GM21723 (cell line): ENCODE measurements at regions not wholly inside any gene's neighbourhood (a gene's known extent, or its start where the extent isn't known, plus 50 kb on each side); places are given as distances from the start of the nearest gene placed in this dataset.
"Not testable (repeated sequence)": the region's sequence is repeated elsewhere in the genome, so short reads cannot be mapped to it uniquely, and the experiment has no call there.

ENCODE experiments used
- ATAC-seq: cut with Tn5 transposase; IDR thresholded peaks from one replicate; pipeline ENCODE4 v1.9.1; 2021; ENCODE audit warnings: mild to moderate bottlenecking, moderate library complexity; ENCODE audit not compliant: unreplicated experiment

DNA sequence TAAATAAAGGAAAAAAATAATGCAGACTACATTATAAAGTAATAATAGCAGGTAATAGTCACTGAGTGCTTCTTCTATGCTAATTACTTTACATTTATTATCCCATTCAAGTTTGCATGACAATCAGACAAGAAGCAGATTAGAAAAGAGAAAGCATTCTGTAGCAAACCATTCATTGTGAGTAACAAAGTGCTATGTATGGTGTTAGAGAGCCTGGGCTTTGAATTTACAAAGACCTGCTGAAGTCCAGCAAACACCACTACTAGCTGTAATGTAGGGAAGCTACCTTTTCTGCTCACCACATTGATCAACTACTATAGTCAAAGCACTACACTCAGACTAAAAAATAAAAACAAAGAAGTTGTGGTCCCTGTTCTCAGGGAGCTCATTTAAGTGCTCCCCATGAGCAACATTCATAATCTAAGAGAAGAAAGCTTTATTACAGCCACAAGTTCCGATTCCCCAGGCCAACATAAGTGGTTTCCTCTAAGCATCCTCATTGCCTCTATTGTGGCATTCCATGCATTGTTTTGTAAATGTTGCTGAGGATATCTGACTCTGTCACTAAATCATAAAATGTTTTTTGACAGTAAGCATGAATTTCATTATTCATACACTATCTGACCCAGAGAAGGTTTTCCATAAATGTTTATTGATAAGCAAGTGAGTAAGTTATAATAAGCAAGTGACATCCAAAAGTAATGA is 108.5 kb downstream of the FOXD4L6 start:
- not testable (repeated sequence) for ATAC-seq

DNA sequence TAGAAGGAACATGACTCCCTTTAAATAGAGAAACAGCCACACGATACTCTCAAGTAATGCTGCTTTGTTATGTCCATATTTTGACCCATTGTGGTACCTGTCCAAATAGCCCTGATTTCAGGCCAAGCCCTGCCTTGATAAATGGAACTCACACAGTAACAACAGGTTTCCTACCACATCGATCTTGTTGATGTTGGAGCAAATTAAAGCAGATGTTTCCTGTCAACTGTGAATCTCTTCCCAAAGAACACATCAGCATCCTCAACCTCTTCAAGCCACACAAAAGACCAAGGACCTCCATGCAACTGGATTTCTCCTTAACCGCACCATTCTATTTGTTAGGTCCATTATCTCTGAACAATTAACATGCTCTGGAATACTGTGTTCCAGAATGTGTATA is 109.5 kb downstream of the FOXD4L6 start:
- ATAC-seq: not testable (repeated sequence)

DNA sequence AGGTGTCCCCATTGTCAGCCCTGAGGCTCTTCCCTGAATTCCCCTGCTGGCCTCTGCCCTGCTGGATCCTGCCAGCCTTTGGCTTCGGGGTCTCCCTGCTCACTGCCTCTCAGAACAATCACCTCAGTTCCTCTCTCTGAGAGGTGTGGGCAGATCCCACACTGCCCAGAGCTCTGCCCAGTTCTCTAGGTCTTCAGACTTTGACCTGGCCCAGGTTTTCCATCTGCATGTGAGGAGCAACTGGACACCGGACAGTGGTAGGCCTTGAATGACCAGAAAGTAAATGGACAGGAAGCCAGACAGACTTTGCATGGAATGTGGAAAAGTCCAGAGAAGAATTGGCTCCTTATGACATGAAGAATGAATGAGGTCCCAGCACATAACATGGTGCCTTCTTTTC is 111.8 kb downstream of the FOXD4L6 start:
- not testable (repeated sequence) for ATAC-seq

DNA sequence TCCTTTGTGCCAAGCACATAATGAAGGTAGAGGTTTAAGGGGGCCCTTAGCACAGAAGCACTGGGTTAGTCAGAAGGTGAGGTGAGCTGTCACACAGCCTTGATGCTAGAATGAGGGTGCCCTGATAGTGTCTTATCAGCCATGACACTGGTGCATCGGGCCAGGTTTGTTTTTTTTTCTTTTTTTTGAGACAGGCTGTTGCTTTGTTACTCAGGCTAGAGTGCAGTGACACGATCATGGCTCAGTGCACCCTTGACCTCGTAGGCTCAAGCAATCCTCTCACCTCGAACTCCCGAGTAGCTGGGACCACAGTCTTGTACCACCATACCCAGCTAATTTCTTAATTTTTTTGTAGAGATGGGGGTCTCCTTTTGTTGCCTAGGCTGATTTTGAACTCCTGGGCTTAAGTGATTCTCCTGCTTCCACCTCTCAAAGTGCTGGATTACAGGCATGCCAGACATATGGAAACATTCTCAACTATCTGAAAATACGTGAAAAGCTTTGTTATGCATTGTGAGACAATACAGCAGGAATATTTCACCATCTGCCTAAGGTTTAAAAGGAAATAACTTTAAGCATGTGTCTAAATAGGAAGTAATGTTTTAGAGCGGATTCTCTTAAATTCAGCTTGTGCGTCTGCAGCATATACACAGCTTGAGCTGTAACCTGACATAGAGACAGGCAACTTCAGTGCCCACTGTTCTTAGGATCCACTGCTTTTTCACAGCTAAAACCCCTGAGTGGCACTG is 128.4 kb downstream of the FOXD4L6 start:
- not testable (repeated sequence) for ATAC-seq

DNA sequence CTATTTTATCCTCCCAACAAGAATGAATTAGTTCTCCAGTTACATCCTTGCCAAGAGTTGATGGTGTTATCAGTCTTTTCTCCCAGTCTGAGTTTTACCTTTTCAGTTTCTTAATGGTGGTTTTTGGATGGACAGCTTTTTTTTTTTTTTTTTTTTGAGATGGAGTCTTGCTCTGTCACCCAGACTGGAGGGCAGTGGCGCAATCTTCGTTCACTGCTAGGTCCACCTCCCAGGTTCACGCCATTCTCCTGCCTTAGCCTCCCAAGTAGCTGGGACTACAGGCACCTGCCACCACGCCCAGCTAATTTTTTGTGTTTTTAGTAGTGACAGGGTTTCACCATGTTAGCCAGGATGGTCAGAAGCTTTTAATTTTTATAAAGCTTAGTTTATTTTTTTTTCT is 133.0 kb downstream of the FOXD4L6 start:
- not testable (repeated sequence) for ATAC-seq

DNA sequence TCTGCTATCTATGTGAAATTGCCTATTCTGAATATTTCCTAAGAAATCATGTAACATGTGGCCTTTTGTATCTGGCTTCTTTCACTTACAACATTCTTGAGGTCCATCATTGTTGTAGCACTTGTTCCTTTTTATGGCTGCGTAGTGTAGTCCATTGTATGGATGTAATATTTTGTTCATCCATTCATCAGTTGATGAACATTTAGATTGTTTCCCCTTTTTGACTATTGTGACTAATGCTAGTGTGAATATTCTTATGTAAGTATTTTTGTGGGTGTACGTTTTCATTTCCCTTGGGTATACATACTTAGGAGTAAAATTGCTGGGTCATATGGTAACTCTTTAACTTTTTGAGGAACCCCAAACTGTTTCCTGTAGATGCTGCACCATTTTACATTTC is 134.6 kb downstream of the FOXD4L6 start:
- ATAC-seq: not testable (repeated sequence)

DNA sequence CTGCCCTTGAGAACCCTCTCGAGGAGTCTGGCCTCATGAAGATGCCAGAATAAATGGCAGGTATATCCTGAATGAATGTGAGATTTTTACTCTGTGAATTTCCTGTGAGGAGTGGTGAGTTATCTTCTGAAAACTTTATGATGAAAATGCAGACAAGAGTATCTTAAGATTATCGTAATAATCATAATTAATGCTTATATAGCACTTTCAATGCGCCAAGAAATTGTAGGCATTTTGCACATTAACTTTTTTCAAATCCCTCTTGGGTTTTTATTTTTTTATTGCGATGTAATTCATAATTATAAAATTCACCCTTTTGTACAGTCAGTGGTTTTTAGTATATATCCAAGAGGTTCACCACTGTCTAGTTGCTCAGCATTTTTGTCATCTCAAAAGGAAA is 135.1 kb downstream of the FOXD4L6 start:
- not testable (repeated sequence) for ATAC-seq

DNA sequence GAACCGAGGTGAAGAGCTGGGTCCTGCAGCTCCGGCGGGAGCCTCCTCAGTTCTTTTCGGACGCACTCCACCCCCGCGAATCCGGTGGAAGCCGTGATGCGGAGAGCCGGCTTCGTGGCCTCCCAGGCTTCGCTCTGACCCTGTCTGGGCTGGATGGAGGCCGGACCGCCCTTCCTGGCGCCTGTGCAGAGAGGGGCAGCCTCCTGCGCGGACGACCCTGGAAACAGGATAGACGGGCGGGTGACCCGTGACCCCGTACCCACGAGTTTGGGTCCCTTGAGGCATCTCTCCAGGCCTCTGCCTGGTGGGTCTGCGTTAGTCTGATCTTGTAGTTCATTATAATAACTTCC is 136.0 kb downstream of the FOXD4L6 start:
- peak; percentile 40 for ATAC-seq

DNA sequence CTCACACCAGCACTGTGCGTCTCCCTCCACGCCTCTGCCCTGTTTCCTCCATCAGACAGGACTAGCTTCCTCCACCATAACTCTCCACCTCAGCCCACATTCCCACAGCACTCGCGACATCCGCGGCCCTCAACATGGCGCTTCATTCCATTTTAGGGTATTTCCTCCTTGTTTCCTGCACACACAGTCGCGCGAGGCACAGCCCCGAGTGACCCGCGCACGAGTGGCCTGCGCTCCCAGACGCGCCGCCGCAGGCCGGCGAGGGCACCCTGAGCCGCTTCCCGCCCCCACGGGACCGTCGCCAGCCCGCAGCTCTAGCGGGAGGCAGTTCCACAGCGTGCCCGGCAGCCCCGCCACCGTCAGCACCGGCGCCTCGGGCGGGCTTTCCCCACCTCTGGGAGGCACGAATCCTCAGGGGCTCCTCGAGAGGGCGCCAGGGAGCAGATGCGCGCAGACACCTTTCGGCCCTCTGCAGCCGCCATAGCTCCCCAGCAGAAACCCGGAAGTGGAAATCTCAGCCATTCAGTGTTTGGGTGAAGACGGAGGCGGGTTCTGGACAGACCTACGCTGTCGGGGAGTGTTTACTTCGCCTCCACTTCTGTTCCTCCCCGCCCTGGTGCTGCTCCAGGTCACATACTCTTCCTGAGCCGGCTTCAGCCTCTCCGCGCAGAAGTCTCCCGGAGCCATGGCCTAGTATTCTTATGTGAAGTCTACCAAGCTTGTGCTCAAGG is 136.6 kb downstream of the FOXD4L6 start:
- ATAC-seq: peak; percentile 100

DNA sequence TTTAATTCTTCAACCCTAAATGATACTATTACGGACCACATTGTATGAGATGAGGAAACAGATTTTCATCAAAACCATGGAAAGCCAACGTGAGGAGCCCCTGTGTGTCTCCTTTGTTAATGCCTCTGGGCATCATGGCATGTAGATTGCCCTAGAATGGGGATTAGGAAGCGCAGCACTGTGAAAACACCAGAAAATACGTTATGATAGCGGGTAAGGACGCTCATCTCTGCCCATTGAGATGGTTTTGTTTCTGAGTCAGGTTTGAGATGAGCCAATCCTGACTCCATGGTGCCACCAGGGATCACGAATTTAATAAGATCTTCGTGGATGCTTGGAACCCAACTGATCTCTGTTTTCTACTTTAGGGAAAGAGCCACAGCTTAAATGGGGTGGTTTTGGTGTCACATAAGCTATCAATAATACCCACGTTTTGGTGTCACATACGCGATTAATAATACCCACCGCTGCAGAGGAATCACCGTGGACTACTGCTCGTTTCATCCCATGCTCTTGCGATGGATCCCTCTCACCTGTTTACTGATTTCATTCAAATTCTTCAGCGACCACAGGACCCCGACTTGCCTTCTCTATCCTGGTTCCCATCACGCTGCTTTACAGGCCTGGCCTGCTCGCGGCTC is 137.3 kb downstream of the FOXD4L6 start:
- ATAC-seq: not testable (repeated sequence)

DNA sequence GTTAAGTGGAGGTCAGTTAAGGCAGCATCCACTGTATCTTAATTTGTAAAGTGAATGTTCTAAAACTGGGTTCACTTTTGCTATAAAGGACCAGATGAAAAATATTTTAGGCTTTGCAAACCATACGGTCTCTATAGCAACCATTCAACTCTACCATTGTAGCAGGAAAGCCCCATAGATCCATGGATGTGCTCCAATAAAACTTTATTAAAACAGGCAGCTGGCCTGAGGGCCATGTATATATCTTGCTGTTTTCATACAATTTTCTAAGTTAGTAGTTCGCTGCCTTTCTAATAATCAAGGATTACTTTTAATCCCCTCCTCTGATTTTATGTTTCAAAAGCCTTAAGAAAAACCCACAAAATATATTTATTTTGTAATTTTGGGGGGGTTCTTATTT is 142.1 kb downstream of the FOXD4L6 start:
- ATAC-seq: not testable (repeated sequence)

DNA sequence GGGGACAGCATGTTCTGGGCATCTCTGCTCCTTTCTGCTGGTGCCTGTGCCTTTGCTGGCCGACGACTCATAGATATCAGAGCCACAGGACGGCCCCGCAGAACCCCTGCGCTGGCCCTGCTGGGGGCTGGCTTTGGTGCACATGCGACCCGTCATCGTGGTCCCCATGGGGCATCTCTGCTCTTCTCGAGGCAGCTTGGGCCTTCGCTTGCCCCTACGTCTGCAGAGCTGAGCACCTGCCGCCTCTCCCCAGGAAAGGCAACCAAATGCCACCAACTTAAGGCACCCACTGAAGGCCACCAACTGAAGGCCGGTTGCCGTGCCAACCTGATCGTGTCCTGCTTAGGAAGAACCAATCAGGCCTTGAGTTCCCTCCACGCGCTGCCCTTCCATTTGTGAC is 153.1 kb downstream of the FOXD4L6 start:
- ATAC-seq: not testable (repeated sequence)

DNA sequence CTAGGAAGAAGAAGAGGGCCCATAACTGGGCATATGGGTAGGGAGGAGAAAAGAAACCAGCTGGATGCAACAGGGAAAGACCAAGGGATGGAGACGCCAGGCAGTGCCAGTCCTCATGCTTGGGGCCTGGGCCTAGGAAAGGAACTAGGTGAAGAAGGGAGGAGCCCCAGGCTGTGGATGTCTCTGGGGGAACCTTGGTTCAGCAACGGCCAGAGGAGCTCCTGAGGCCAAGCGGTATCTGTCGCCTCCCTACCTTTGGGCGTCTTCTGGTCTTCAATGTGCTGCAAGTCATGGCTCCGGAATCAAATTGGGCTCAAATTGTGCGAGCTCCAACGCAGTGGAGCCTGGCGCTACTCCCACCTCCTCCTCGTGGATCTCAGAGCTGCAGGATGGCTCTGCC is 153.6 kb downstream of the FOXD4L6 start:
- ATAC-seq: not testable (repeated sequence)

DNA sequence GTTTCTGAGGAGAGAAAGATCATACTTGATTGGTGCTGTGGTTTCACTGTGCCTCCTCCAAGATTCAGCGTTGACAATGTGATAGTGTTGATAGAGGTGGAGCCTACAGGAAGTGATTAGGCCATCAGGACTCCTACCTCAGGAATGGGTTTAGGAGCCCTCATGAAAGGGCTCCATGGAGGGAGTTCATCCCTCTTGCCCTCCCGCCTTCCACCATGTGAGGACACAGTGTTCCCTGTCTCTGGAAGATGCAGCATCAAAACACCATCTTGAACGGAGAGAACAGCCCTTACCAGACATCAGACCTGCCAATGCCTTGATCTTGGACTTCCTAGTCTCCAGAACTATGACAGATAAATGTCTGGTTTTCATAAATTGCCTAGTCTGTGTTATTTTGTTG is 156.7 kb downstream of the FOXD4L6 start:
- ATAC-seq: not testable (repeated sequence)

DNA sequence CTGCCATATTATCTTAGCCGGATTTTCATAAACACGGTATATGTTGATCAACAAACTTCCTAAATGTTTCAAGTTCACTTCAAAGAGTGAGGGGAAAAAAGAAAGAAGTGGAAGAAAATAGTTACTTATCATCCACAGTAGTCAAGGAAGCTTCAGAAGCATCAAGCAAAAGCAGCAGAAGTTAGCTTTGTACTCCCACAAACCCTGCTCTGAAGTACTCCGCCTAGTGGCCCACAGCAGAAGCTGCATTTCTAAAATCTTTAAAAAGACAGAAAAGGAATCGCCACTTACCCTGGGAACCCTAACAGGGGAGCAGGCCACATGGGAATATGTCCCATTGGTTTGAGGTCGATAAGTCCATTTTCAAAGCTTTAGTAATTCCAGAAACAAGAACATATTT is 158.1 kb downstream of the FOXD4L6 start:
- ATAC-seq: not testable (repeated sequence)

DNA sequence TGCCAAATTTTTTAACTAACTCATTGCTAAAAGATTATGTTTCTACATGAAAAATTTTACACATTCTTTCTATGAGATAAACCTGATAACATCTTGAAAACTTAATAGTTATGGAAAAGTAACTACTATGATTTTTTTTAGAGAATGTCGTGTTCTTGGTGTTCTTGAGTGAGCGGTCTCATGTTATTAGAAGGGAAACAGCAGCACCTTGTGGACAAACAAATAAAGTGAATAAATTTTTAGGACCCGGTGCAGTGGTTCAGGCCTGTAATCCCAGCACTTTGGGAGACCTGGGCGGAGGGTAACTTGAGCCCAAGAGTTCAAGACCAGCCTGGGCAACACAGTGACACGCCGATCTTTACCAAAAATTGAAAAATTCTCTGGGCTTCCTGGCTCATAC is 166.0 kb downstream of the FOXD4L6 start:
- not testable (repeated sequence) for ATAC-seq

DNA sequence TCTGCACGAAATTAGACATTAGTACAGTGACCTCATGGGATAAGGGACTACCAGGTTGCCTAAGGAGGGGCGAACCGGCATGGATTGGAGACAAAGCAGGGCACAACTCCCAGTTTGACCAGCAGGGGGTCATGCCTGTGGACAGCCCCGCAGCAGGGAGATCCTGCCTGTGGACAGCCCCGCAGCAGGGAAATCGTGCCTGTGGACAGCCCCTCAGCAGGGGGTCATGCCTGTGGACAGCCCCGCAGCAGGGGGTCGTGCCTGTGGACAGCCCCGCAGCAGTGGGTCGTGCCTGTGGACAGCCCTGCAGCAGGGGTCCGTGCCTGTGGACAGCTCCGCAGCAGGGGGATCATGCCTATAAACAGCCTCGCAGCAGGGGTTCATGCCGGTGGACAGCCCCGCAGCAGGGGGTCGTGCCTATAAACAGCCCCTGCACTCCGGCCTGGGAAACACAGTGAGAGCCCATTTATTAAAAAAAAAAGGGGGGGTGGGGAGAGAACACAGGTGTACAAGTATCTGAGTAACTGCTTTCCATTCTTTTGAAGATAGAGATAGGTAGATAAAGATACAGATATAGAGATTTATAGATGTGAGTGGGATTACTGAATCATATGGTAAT is 176.5 kb downstream of the FOXD4L6 start:
- not testable (repeated sequence) for ATAC-seq

DNA sequence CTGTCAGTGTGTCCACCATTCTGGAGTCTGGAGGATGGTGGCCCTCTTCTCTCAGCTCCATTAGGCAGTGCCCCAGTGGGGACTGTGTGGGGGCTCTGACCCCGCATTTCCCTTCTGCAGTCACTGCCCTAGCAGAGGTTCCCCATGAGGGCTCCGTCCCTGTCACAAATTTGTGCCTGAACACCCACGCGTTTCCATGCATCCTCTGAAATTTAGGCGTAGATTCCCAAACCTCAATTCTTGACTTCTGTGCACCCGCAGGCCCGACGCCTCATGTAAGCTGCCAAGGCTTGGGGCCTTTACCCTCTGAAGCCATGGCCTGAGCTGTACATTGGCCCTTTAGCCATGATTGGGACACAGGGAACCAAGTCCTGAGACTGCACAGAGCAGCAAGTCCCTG is 182.3 kb downstream of the FOXD4L6 start:
- not testable (repeated sequence) for ATAC-seq

DNA sequence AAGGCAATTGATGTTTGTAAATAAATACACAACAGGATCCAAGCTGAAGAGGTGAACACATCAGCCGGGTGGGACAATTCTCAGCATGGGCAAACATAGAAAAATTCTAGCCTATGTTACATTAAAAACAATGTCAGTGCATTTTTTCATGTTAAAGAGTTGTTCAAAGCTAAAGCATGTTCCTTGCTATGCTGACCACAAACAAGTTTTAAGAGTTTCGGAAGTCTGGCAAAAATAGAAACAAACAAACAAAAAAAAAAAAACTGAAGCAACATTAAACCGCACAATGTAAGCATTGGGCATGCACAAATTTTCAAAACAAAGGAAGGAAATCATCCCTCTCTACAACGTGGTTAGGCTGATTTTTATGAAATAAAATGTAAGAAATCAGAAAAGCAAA is 185.8 kb downstream of the FOXD4L6 start:
- not testable (repeated sequence) for ATAC-seq

DNA sequence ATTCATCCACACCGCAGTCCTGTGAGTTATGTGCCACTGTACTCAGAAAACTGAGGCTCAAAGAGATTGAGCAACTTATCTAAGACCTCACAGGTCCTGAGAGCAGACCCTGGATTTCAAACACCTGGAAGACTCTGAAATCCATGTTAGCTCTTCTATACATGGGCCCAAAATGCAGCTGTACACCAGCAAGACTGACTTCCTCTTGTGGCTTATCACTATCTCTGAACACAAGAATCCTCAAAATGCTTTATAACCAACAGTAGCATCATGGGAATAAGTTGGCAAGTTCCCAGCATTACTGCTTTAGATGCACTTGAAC is 188.6 kb downstream of the FOXD4L6 start:
- not testable (repeated sequence) for ATAC-seq
